Neutrophil (primary cell): ENCODE measurements at regions not wholly inside any gene's neighbourhood (a gene's known extent, or its start where the extent isn't known, plus 50 kb on each side); places are given as distances from the start of the nearest gene placed in this dataset.

Experiments used
- H3K27ac ChIP-seq: fragments of 200-600 bp; sonication (generic); 2 replicates; pipeline ENCODE4 v1.5.1; 2016; ENCODE audit warnings: mild to moderate bottlenecking, moderate library complexity
- H3K27me3 ChIP-seq: fragments of 200-600 bp; sonication (generic); 2 replicates; pipeline ENCODE4 v1.6.0; 2016; ENCODE audit warnings: mild to moderate bottlenecking
- H3K36me3 ChIP-seq: fragments of 200-600 bp; sonication (generic); 2 replicates; pipeline ENCODE4 v1.5.1; 2017
- H3K4me1 ChIP-seq, 2 experiments: fragments of 200-600 bp in 1 of 2; sonication (generic) in 1 of 2; 1 replicate in 1 of 2; 2 replicates in 1 of 2; pipeline versions ENCODE4 v1.5.1 to v1.6.1; 2013 to 2016; ENCODE audit warnings: low read depth in 1 of 2, low read length in 1 of 2, mild to moderate bottlenecking in 1 of 2, moderate library complexity in 1 of 2; ENCODE audit not compliant: control insufficient read depth in 1 of 2, insufficient read depth in 1 of 2
- H3K4me3 ChIP-seq, 2 experiments: fragments of 200-600 bp in 1 of 2; sonication (generic) in 1 of 2; 1 replicate in 1 of 2; 2 replicates in 1 of 2; pipeline ENCODE4 v1.5.1; 2013 to 2016; ENCODE audit warnings: low read depth in 1 of 2, low read length in 1 of 2, mild to moderate bottlenecking in 1 of 2, moderate library complexity in 1 of 2
- H3K9me3 ChIP-seq: fragments of 200-600 bp; sonication (generic); 2 replicates; pipeline ENCODE4 v1.5.1; 2016
- TF ChIP-seq, protein P1 (sequence below): fragments of 200-600 bp; sonication (generic); IDR thresholded peaks from 2 replicates; pipeline ENCODE4 v1.5.1; 2016; ENCODE audit warnings: antibody characterized with exemption

GRCh38 chr15:94734460-94734859 lies 503.1 kb downstream of the MCTP2 start:
- TF ChIP-seq, protein P1, sequence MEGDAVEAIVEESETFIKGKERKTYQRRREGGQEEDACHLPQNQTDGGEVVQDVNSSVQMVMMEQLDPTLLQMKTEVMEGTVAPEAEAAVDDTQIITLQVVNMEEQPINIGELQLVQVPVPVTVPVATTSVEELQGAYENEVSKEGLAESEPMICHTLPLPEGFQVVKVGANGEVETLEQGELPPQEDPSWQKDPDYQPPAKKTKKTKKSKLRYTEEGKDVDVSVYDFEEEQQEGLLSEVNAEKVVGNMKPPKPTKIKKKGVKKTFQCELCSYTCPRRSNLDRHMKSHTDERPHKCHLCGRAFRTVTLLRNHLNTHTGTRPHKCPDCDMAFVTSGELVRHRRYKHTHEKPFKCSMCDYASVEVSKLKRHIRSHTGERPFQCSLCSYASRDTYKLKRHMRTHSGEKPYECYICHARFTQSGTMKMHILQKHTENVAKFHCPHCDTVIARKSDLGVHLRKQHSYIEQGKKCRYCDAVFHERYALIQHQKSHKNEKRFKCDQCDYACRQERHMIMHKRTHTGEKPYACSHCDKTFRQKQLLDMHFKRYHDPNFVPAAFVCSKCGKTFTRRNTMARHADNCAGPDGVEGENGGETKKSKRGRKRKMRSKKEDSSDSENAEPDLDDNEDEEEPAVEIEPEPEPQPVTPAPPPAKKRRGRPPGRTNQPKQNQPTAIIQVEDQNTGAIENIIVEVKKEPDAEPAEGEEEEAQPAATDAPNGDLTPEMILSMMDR = no peak
- Histone ChIP-seq H3K27ac (no peak overlapping the region), H3K9me3 (no peaks in the 10 kb centered on the region)

DNA sequence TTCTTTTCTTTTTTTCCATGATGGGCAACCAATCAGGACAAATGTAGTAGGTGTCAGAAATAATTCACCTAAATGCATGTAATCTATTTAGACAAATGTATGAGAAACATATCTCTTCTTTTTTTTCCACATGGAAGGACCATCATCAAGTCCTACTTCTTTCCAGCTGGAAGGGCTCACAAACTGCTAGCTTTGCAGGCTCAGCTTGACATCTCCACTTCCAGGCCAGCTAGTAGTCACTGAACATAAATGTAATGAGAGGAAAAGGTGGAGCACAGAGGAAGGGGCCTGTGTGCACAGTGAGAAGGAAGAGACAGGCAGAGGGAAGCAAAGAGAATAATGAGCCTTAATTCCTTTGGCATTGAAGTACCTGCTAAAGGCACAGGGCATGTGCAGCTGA lies 504.9 kb downstream of the MCTP2 start:
- H3K9me3 ChIP-seq = no peaks in the 10 kb centered on the region
- H3K27me3 ChIP-seq = no peaks in the 10 kb centered on the region
- H3K36me3 ChIP-seq = no peaks in the 10 kb centered on the region
- TF ChIP-seq, protein P1 = no peak
- no peaks in the 10 kb centered on the region for H3K4me1 ChIP-seq
- H3K4me3 ChIP-seq = no peak overlapping the region
- H3K27ac ChIP-seq = no peak overlapping the region

More at GRCh38 chr15:94734460-94734859, 503.1 kb downstream of the MCTP2 start:
- Histone ChIP-seq H3K4me1 (no peaks in the 10 kb centered on the region), H3K4me3 (no peak overlapping the region), H3K36me3 (no peaks in the 10 kb centered on the region), H3K27me3 (no peaks in the 10 kb centered on the region)

DNA sequence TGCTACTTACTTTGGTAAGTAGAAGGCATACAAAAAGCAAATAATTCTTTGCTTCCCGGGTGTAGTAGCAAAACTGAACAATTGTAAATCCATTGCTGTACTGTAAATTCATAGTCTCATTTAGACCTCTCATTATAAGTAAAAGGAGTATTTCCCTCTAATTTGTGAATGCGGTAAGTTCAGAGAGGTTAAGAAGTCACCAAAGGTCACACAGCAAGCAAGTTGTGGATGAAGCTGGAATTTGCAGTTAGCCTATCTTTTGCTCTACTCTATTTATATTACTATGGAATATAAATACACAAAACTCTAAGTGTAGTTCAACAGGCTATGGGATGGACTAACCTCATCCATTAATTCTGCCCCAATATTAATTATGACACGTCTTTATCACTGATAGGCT lies 508.3 kb downstream of the MCTP2 start:
- Histone ChIP-seq H3K9me3 (no peaks in the 10 kb centered on the region), H3K36me3 (no peaks in the 10 kb centered on the region), H3K27ac (no peak overlapping the region), H3K4me1 (no peaks in the 10 kb centered on the region), H3K4me3 (no peak overlapping the region), H3K27me3 (no peaks in the 10 kb centered on the region)
- TF ChIP-seq, protein P1 = no peak

DNA sequence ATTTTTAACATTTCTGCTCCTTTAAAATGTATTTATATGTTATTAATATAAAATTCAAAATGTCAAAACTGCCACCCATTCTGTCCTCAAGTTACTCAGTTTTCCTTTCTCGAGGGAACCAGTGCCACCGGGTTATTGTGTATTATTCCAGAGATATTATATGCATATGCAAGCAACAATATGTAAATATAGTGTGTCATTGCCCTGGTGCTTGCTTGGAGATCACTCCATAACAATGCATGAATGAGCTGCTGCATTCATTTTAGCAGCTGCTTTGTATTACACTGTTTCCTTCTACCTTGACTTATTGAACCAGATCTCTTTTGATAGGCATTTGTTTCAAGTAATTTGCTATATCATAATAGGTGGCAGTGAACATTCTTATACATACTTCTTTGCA lies 509.1 kb downstream of the MCTP2 start:
- H3K4me1 ChIP-seq = no peaks in the 10 kb centered on the region
- H3K4me3 ChIP-seq = no peak overlapping the region
- H3K27ac ChIP-seq = no peak overlapping the region
- TF ChIP-seq, protein P1 = no peak
- H3K27me3 ChIP-seq = no peaks in the 10 kb centered on the region
- H3K9me3 ChIP-seq = no peaks in the 10 kb centered on the region
- no peaks in the 10 kb centered on the region for H3K36me3 ChIP-seq

GRCh38 chr15:94743668-94744067 lies 512.3 kb downstream of the MCTP2 start:
- Histone ChIP-seq H3K27me3 (no peaks in the 10 kb centered on the region), H3K4me3 (no peak overlapping the region), H3K36me3 (no peaks in the 10 kb centered on the region), H3K9me3 (no peaks in the 10 kb centered on the region), H3K27ac (no peak overlapping the region), H3K4me1 (no peaks in the 10 kb centered on the region)
- TF ChIP-seq, protein P1 = no peak
